HG03565 (cell line): ENCODE measurements at regions not wholly inside any gene's neighbourhood (a gene's known extent, or its start where the extent isn't known, plus 50 kb on each side); places are given as distances from the start of the nearest gene placed in this dataset.

Source experiments
- ATAC-seq: cut with Tn5 transposase; IDR thresholded peaks from one replicate; pipeline ENCODE4 v1.9.1; 2021; ENCODE audit warnings: mild to moderate bottlenecking, moderate library complexity; ENCODE audit not compliant: unreplicated experiment

- ATAC-seq = no peak
Observed at GRCh38 chr18:28635530-28635929, 458.6 kb upstream of the CDH2 start.

GRCh38 chr18:28626756-28627155 lies 449.8 kb upstream of the CDH2 start:
- ATAC-seq = no peak

- ATAC-seq = no peak
Observed at GRCh38 chr18:28607991-28608390, 431.1 kb upstream of the CDH2 start.

- no peak for ATAC-seq
Observed at GRCh38 chr18:28606686-28607085, 429.8 kb upstream of the CDH2 start.

DNA sequence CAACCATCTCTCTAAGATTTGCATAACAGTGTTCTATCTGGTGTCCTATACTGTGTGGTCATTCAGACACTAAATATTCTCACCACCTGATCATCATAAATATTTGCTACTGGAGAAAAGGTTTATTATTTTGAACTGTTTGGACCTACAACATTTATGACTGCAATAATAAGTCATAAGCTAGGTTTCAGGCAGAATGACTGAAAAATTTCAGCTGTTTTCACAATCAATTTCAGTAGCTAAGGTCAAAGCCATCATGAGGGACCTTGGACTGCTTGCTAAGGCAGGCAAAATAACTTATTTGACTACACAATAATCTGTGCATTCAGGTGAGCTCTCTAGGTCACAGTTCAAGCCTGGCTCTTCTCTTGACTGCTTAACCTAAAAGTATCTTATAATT lies 425.5 kb upstream of the CDH2 start:
- no peak for ATAC-seq

GRCh38 chr18:28594034-28594433 lies 417.1 kb upstream of the CDH2 start:
- ATAC-seq = no peak

- ATAC-seq = no peak
Observed at GRCh38 chr18:28588884-28589549, 412.1 kb upstream of the CDH2 start.

DNA sequence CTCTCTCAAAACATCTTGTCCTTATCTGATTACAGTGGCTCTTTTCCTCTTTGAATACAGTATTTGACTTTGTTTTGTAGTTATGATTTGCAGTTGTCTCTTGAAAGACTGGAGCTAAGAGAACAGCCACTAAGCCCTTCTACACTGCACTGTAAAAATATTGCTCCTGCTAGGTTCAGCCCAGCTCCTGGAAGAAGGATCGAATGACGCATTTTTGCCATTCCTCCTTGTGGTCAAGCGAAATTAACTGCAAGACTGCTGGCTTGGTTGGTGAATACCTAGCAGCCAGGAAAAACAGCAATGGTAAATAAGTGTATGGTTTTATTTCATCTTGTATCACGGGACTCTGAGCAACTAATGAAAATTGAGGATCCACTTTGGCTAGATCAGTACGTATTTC lies 407.8 kb upstream of the CDH2 start:
- ATAC-seq = no peak

GRCh38 chr18:28582724-28583123 lies 405.8 kb upstream of the CDH2 start:
- no peak for ATAC-seq

GRCh38 chr18:28581521-28582071 lies 404.7 kb upstream of the CDH2 start:
- ATAC-seq = no peak

GRCh38 chr18:28576941-28577340 lies 400.0 kb upstream of the CDH2 start:
- ATAC-seq = no peak

DNA sequence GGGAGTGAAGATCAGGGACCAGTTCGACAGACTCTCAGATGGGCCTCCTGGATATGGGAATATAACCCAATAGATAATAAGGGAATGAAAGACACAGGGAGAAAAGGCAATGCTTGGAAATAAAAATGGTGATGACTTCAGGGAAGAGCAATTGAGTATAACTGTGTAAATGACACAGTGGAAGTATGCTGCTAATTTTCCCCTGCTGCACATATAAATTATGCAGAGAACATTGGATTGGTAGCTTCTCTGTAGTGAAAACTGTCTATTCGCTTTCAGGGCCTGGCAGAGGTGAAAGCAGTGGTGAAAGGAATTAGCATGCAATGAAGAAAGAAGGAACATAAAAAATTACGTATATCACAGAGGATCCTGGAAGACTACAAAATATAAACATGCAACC lies 398.2 kb upstream of the CDH2 start:
- no peak for ATAC-seq

- no peak for ATAC-seq
Observed at GRCh38 chr18:28574175-28574574, 397.2 kb upstream of the CDH2 start.

DNA sequence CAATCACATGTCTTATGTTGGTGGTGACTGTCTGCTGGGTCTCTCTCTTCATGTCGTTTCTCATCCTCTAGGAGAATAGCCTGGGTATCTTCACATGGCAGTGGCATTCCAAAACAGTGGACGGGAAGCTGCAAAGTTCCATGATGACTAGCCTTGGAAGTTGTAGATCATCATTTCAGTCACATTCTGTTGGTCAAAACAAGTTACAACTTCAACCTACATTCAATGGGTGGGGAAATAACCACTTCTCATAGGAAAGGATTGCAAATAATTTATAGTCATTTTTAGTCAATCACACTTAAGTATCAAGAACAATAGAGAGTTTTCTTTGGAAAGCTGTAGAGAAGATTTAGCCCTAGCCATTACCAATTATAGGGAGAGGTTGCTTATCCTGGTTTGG lies 395.0 kb upstream of the CDH2 start:
- no peak for ATAC-seq

DNA sequence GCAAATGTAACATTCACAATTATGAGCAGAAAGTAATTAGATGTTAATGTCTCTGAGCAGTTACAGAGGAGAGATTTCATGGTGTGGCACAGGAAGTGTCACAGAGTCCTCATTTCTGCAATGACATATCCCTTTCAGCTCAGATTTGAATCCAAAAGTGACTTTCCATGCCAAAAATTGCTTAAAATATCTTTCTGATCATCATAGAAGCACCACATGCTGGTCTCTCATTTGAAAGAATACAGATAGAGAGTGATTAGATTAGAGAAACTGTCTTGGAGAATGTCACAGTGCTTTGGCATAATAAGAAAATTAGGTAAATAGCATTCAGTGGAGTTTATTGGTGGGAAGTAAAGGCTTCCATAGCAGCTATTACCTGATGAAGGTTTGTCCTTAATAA lies 383.4 kb upstream of the CDH2 start:
- no peak for ATAC-seq

DNA sequence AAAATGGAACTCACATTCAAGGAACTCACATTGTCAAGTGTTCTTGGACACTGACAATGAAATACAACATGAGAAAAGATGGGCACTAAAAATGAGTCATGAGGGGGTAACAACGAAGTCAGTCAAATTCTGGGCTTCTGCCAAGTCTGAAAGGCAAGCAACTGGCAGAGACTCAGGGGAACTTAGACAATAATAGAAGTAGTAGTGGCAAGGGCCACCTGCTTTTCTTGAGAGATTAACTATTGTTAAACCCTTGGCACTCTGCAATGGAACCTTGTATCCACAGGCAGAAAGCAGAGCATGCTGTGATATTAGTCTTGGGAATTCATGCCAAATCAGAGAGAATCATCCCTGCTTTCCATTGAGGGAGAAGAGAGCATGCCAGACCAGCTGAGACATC lies 382.6 kb upstream of the CDH2 start:
- no peak for ATAC-seq

DNA sequence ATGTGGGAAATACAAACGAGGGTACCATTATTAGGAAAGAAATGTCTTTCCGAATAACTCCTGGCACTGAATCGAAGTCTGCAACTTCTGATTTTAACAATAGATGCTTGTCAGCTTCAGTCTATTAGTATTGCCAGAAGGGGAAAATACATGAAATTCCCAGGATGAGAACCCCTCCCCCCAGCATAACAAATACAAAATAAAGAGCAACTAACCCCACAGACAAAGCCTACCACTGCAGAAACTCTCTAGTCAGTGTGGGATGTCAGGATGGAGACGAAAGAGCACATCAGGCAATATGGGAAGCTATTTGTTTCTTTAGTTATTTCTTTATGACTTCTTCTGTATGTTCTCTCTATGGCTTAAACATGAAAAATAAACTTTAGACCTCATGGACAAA lies 365.0 kb upstream of the CDH2 start:
- ATAC-seq = no peak

DNA sequence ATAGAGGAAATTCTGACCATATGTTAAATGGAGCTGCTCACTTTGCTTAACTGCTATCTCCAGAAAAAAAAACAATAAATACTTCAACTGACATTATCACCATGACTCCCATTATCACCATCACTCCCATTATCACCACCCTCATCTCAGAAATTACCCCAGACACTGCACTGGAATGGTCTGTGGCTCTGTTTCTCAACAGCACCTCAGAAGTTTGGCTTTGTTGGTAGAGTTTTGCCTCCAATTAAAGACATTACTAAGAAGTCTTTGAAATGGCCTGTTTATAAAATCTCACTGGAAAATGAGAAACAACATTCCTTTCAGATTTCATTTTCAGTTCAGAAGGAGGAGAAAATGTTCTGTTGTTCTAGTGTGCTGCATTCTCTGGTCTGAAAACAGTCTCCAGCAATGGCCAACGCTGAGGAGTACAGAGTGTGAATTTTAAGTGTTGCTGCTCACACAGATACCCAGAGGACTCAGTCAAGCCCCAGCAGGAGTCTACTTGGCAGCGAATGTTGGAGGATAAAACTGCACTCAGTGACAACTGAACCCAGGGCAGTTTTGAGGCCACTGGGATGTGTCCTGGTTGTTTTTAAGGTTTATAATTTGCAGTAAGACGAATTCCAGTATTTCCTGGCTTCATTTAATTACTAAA lies 364.5 kb upstream of the CDH2 start:
- ATAC-seq = no peak

DNA sequence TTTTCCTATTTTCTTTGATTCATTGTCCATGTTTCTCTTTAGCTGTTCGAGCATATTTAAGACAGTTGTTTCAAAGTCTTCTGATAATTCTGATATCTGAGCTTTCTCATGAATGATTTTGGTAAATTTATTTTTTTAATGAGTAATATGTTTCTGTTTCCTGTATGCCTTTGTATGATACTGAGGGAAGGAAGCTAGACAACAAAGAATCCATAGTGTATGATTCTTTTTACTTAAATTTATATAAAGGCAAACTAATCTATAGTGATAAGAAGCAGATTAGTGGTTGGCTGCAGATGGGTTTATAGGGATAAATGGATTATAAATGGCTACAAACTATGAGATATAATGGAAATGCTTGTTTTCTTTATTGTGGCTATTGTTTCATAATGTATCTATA lies 352.7 kb upstream of the CDH2 start:
- no peak for ATAC-seq

GRCh38 chr18:28526196-28526595 lies 349.3 kb upstream of the CDH2 start:
- ATAC-seq = no peak

DNA sequence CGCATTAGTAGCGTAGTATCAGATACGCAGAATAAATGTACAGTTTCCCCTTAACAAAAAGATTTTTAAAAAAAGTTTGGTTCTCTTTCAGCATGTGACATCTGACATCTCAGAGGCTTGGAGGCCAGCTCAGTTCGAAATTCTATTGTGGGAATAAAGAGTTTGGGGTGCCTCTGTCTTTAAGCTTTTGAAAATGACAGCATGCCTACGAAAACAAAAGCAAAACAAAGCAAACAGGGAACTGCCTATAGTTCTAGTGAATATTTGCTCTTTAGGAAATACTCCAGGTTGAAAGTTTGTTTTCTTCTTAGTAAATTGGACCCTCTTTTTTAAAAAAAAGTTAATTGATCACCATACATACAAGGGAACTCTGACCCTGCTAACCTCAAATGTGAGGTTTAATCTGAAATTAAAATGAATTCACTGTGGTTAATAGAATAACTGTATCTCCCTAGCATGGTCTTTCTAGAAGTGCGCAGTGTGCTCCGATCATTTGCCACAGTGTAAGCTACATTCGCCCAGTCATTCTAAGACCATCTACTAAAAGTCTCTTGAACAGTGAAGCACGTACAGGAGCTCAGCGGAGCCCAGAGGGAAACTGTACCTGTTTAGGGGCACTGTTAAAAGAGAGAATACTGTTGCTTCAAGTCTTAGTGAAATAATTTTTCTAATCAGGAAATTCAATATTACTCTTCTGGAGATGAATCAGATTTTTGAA lies 347.0 kb upstream of the CDH2 start:
- no peak for ATAC-seq

GRCh38 chr18:28522236-28522635 lies 345.3 kb upstream of the CDH2 start:
- ATAC-seq = no peak
